ENCODE measurements at regions not wholly inside any gene's neighbourhood (a gene's known extent, or its start where the extent isn't known, plus 50 kb on each side); places are given as distances from the start of the nearest gene placed in this dataset.

- DNase-seq (ENCODE audit: low read depth in 1 of 2, low spot score in 1 of 2) = no peak
- Histone ChIP-seq H3K4me3 (replicated peaks; ENCODE audit: insufficient read depth, low read length) (no peak overlapping the region), H3K27me3 (ENCODE audit: insufficient read depth, poor library complexity, severe bottlenecking) (no peaks in the 10 kb centered on the region), H3K27ac (replicated peaks) (no peak overlapping the region)
- TF ChIP-seq CTCF (IDR thresholded peaks at IDR 0.05; ENCODE audit: insufficient read depth, low read length) (no peak), SPI1 (IDR thresholded peaks at IDR 0.05; ENCODE audit: borderline replicate concordance, low read depth) (no peak), GABPA (IDR thresholded peaks at IDR 0.05; ENCODE audit: low read depth) (no peak), POLR2AphosphoS5 (IDR thresholded peaks at IDR 0.05; ENCODE audit: low read depth) (no peak)
- TF ChIP-seq, protein P1, sequence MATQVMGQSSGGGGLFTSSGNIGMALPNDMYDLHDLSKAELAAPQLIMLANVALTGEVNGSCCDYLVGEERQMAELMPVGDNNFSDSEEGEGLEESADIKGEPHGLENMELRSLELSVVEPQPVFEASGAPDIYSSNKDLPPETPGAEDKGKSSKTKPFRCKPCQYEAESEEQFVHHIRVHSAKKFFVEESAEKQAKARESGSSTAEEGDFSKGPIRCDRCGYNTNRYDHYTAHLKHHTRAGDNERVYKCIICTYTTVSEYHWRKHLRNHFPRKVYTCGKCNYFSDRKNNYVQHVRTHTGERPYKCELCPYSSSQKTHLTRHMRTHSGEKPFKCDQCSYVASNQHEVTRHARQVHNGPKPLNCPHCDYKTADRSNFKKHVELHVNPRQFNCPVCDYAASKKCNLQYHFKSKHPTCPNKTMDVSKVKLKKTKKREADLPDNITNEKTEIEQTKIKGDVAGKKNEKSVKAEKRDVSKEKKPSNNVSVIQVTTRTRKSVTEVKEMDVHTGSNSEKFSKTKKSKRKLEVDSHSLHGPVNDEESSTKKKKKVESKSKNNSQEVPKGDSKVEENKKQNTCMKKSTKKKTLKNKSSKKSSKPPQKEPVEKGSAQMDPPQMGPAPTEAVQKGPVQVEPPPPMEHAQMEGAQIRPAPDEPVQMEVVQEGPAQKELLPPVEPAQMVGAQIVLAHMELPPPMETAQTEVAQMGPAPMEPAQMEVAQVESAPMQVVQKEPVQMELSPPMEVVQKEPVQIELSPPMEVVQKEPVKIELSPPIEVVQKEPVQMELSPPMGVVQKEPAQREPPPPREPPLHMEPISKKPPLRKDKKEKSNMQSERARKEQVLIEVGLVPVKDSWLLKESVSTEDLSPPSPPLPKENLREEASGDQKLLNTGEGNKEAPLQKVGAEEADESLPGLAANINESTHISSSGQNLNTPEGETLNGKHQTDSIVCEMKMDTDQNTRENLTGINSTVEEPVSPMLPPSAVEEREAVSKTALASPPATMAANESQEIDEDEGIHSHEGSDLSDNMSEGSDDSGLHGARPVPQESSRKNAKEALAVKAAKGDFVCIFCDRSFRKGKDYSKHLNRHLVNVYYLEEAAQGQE (IDR thresholded peaks at IDR 0.05; ENCODE audit: insufficient replicate concordance, low read depth) = no peak
Measured at GRCh38 chr4:136186650-136187049, 1345.6 kb downstream of the PCDH18 start.

- Histone ChIP-seq H3K4me3 (replicated peaks; ENCODE audit: insufficient read depth, low read length) (no peak overlapping the region), H3K27ac (replicated peaks) (no peak overlapping the region), H3K27me3 (ENCODE audit: insufficient read depth, poor library complexity, severe bottlenecking) (no peaks in the 10 kb centered on the region)
- no peak for TF ChIP-seq SPI1 (IDR thresholded peaks at IDR 0.05; ENCODE audit: borderline replicate concordance, low read depth)
- no peak for TF ChIP-seq POLR2AphosphoS5 (IDR thresholded peaks at IDR 0.05; ENCODE audit: low read depth)
- TF ChIP-seq CTCF (IDR thresholded peaks at IDR 0.05; ENCODE audit: insufficient read depth, low read length) = no peak
- TF ChIP-seq, protein P1 (IDR thresholded peaks at IDR 0.05; ENCODE audit: insufficient replicate concordance, low read depth) = no peak
- no peak for TF ChIP-seq GABPA (IDR thresholded peaks at IDR 0.05; ENCODE audit: low read depth)
- DNase-seq (ENCODE audit: low read depth in 1 of 2, low spot score in 1 of 2) = no peak
Measured at GRCh38 chr4:136183513-136183912, 1348.8 kb downstream of the PCDH18 start.

- Histone ChIP-seq H3K27ac (replicated peaks) (no peak overlapping the region), H3K4me3 (replicated peaks; ENCODE audit: insufficient read depth, low read length) (no peak overlapping the region), H3K27me3 (ENCODE audit: insufficient read depth, poor library complexity, severe bottlenecking) (no peaks in the 10 kb centered on the region)
- no peak for TF ChIP-seq CTCF (IDR thresholded peaks at IDR 0.05; ENCODE audit: insufficient read depth, low read length)
- TF ChIP-seq POLR2AphosphoS5 (IDR thresholded peaks at IDR 0.05; ENCODE audit: low read depth) = no peak
- TF ChIP-seq, protein P1 (IDR thresholded peaks at IDR 0.05; ENCODE audit: insufficient replicate concordance, low read depth) = no peak
- TF ChIP-seq SPI1 (IDR thresholded peaks at IDR 0.05; ENCODE audit: borderline replicate concordance, low read depth) = no peak
- no peak for TF ChIP-seq GABPA (IDR thresholded peaks at IDR 0.05; ENCODE audit: low read depth)
- no peak for DNase-seq (ENCODE audit: low read depth in 1 of 2, low spot score in 1 of 2)
Measured at GRCh38 chr4:136156947-136157346, 1375.3 kb downstream of the PCDH18 start.

Data from HL-60 (cell line).